Endodermal cell (in vitro differentiated cells): ENCODE measurements at regions not wholly inside any gene's neighbourhood (a gene's known extent, or its start where the extent isn't known, plus 50 kb on each side); places are given as distances from the start of the nearest gene placed in this dataset.

Experiments used
- DNase-seq: peaks from one replicate; pipeline ENCODE4 v3.0.0-alpha.2; 2017
- H3K27ac ChIP-seq: 2 replicates; pipeline ENCODE4 v1.5.1; 2013; ENCODE audit warnings: mild to moderate bottlenecking, low read depth, low read length, moderate library complexity
- H3K27me3 ChIP-seq: 2 replicates; pipeline ENCODE4 v1.6.1; 2013; ENCODE audit warnings: mild to moderate bottlenecking, low read length, moderate library complexity; ENCODE audit not compliant: insufficient read depth, control insufficient read depth, poor library complexity, severe bottlenecking
- H3K36me3 ChIP-seq: 2 replicates; pipeline ENCODE4 v1.7.0; 2013; ENCODE audit warnings: mild to moderate bottlenecking, low read length, moderate library complexity; ENCODE audit not compliant: control insufficient read depth, insufficient read depth
- H3K4me1 ChIP-seq: one replicate; pipeline ENCODE4 v1.7.0; 2013; ENCODE audit warnings: low read length; ENCODE audit not compliant: control insufficient read depth, insufficient read depth
- H3K4me3 ChIP-seq: 2 replicates; pipeline ENCODE4 v1.5.1; 2013; ENCODE audit warnings: mild to moderate bottlenecking, low read length, moderate library complexity
- H3K9ac ChIP-seq: 2 replicates; pipeline ENCODE4 v1.6.1; 2013; ENCODE audit warnings: mild to moderate bottlenecking, low read length, moderate library complexity; ENCODE audit not compliant: poor library complexity, severe bottlenecking; ENCODE audit errors: extremely low read depth
- H3K9me3 ChIP-seq: 2 replicates; pipeline ENCODE4 v1.6.1; 2013; ENCODE audit warnings: mild to moderate bottlenecking, low read length, moderate library complexity; ENCODE audit not compliant: control insufficient read depth
- H3K27ac Mint-ChIP-seq: 2 replicates; pipeline ENCODE4 v1.8.0; 2020; ENCODE audit warnings: mixed read lengths
- H3K27me3 Mint-ChIP-seq: 2 replicates; pipeline ENCODE4 v1.8.0; 2021; ENCODE audit warnings: mild to moderate bottlenecking, mixed read lengths; ENCODE audit not compliant: insufficient read depth
- H3K36me3 Mint-ChIP-seq: 2 replicates; pipeline ENCODE4 v1.8.0; 2020; ENCODE audit warnings: low read depth, mixed read lengths
- H3K4me1 Mint-ChIP-seq: 2 replicates; pipeline ENCODE4 v1.8.0; 2020; ENCODE audit warnings: mixed read lengths
- H3K4me3 Mint-ChIP-seq: 2 replicates; pipeline ENCODE4 v1.8.0; 2020; ENCODE audit warnings: mild to moderate bottlenecking, moderate library complexity, mixed read lengths
- H3K9me3 Mint-ChIP-seq: 2 replicates; pipeline ENCODE4 v1.8.0; 2020; ENCODE audit warnings: mild to moderate bottlenecking, mixed read lengths
- CTCF ChIP-seq: fragments of 200-600 bp; sonication (generic); conservative IDR thresholded peaks from 2 replicates; pipeline ENCODE4 v1.5.0; 2021; ENCODE audit warnings: antibody characterized with exemption, mild to moderate bottlenecking
- WGBS, 2 experiments: methylation state at CpG; one replicate each; pipeline versions ENCODE4 v1.1.5 to v1.1.7; 2013; ENCODE audit warnings: missing lambda C conversion rate in 2 of 2, mixed read lengths in 1 of 2; ENCODE audit not compliant: insufficient coverage in 1 of 2, insufficient read length in 1 of 2; 5-methylcytosine and 5-hydroxymethylcytosine counted together

- H3K27ac Mint-ChIP-seq, result no peak overlapping the region
- TF ChIP-seq CTCF, result no peak
- no peaks in the 10 kb centered on the region for H3K4me1 ChIP-seq
- H3K27ac ChIP-seq, result no peak overlapping the region
- H3K4me1 Mint-ChIP-seq, result peaks cover 10% of the 10 kb centered on the region
- H3K36me3 Mint-ChIP-seq, result peaks cover 2% of the 10 kb centered on the region
- peaks cover 31% of the 10 kb centered on the region for H3K9me3 ChIP-seq
- no peak overlapping the region for H3K9ac ChIP-seq
- H3K4me3 ChIP-seq, result no peak overlapping the region
- H3K27me3 ChIP-seq, result no peaks in the 10 kb centered on the region
- no peak for DNase-seq
- H3K27me3 Mint-ChIP-seq, result no peaks in the 10 kb centered on the region
- H3K36me3 ChIP-seq, result no peaks in the 10 kb centered on the region
- H3K4me3 Mint-ChIP-seq, result no peak overlapping the region
- H3K9me3 Mint-ChIP-seq, result peaks cover 38% of the 10 kb centered on the region
- 86% methylated on average over 2 of the region's 2 CpGs; no CpG with 5 or more reads in 1 of the 2 experiments for WGBS, 2 experiments
Observed at GRCh38 chr6:156419594-156419993, 357.6 kb upstream of the ARID1B start.

- H3K4me3 Mint-ChIP-seq, result no peak overlapping the region
- Histone ChIP-seq H3K36me3 (no peaks in the 10 kb centered on the region), H3K9me3 (peaks cover 21% of the 10 kb centered on the region), H3K27ac (no peak overlapping the region), H3K4me1 (no peaks in the 10 kb centered on the region), H3K4me3 (no peak overlapping the region), H3K27me3 (no peaks in the 10 kb centered on the region), H3K9ac (no peak overlapping the region)
- 100% methylated on average over 1 of the region's 1 CpG; no CpG with 5 or more reads in 1 of the 2 experiments for WGBS, 2 experiments
- H3K4me1 Mint-ChIP-seq, result no peaks in the 10 kb centered on the region
- peaks cover 2% of the 10 kb centered on the region for H3K36me3 Mint-ChIP-seq
- no peak overlapping the region for H3K27ac Mint-ChIP-seq
- H3K27me3 Mint-ChIP-seq, result no peaks in the 10 kb centered on the region
- DNase-seq, result no peak
- H3K9me3 Mint-ChIP-seq, result peaks cover 25% of the 10 kb centered on the region
- TF ChIP-seq CTCF, result no peak
Observed at GRCh38 chr6:156418253-156418652, 358.9 kb upstream of the ARID1B start.

GRCh38 chr6:156416391-156416790 lies 360.8 kb upstream of the ARID1B start:
- Mint-ChIP-seq H3K4me3 (no peak overlapping the region), H3K4me1 (no peaks in the 10 kb centered on the region), H3K27me3 (no peaks in the 10 kb centered on the region), H3K9me3 (peaks cover 25% of the 10 kb centered on the region), H3K27ac (no peak overlapping the region), H3K36me3 (peaks cover 2% of the 10 kb centered on the region)
- peaks cover 17% of the 10 kb centered on the region for H3K9me3 ChIP-seq
- 88% methylated on average over 1 of the region's 1 CpG; no CpG with 5 or more reads in 1 of the 2 experiments for WGBS, 2 experiments
- H3K4me3 ChIP-seq, result no peak overlapping the region
- no peak for TF ChIP-seq CTCF
- no peaks in the 10 kb centered on the region for H3K36me3 ChIP-seq
- H3K4me1 ChIP-seq, result no peaks in the 10 kb centered on the region
- DNase-seq, result no peak
- H3K27me3 ChIP-seq, result no peaks in the 10 kb centered on the region
- H3K9ac ChIP-seq, result no peak overlapping the region
- H3K27ac ChIP-seq, result no peak overlapping the region
